IMR-90 (cell line): ENCODE measurements at regions not wholly inside any gene's neighbourhood (a gene's known extent, or its start where the extent isn't known, plus 50 kb on each side); places are given as distances from the start of the nearest gene placed in this dataset.

ENCODE experiments used
- BHLHE40 ChIP-seq: fragments of 150-350 bp; IDR thresholded peaks from 2 replicates; pipeline ENCODE4 v1.6.1; 2016; ENCODE audit warnings: mild to moderate bottlenecking, low read depth, low read length
- CHD1 ChIP-seq: IDR thresholded peaks from 2 replicates; pipeline ENCODE4 v1.6.1; 2012; ENCODE audit warnings: low read depth, low read length, improper control_type of control experiment
- MAFK ChIP-seq: IDR thresholded peaks from 2 replicates; pipeline ENCODE4 v1.6.1; 2012; ENCODE audit warnings: low read depth, low read length, improper control_type of control experiment
- MAZ ChIP-seq: IDR thresholded peaks from 2 replicates; pipeline ENCODE4 v1.6.1; 2012; ENCODE audit warnings: low read depth, mild to moderate bottlenecking, low read length, improper control_type of control experiment, moderate library complexity, borderline replicate concordance
- MXI1 ChIP-seq: IDR thresholded peaks from 2 replicates; pipeline ENCODE4 v1.6.1; 2012; ENCODE audit warnings: low read depth, mild to moderate bottlenecking, low read length, moderate library complexity, borderline replicate concordance
- POLR2A ChIP-seq: IDR thresholded peaks from 2 replicates; pipeline ENCODE4 v1.6.1; 2012; ENCODE audit warnings: mild to moderate bottlenecking, low read depth, low read length
- RAD21 ChIP-seq: IDR thresholded peaks from 2 replicates; pipeline ENCODE4 v1.6.1; 2012; ENCODE audit warnings: low read length, improper control_type of control experiment
- RCOR1 ChIP-seq: IDR thresholded peaks from 2 replicates; pipeline ENCODE4 v1.6.1; 2012; ENCODE audit warnings: mild to moderate bottlenecking, low read length, improper control_type of control experiment; ENCODE audit not compliant: insufficient replicate concordance
- RFX5 ChIP-seq: IDR thresholded peaks from 2 replicates; pipeline ENCODE4 v1.8.0; 2012; ENCODE audit warnings: low read depth, mild to moderate bottlenecking, low read length, moderate library complexity
- SMC3 ChIP-seq: fragments of 150-350 bp; IDR thresholded peaks from 2 replicates; pipeline ENCODE4 v1.6.1; 2016; ENCODE audit warnings: low read depth, mild to moderate bottlenecking, antibody characterized with exemption, low read length, moderate library complexity
- TF ChIP-seq, protein P1 (sequence below): conservative IDR thresholded peaks from 2 replicates; pipeline ENCODE4 v1.5.1; 2012; ENCODE audit warnings: mild to moderate bottlenecking, low read depth, low read length, improper control_type of control experiment
- TF ChIP-seq, protein P2 (sequence below): fragments of 150-350 bp; IDR thresholded peaks from 2 replicates; pipeline ENCODE4 v1.6.1; 2017; ENCODE audit warnings: mild to moderate bottlenecking, antibody characterized with exemption, low read length, low read depth
- TF ChIP-seq, protein P3 (sequence below): fragments of 150-350 bp; IDR thresholded peaks from 2 replicates; pipeline ENCODE4 v1.6.1; 2016; ENCODE audit warnings: low read depth, mild to moderate bottlenecking, low read length, moderate library complexity, borderline replicate concordance

DNA sequence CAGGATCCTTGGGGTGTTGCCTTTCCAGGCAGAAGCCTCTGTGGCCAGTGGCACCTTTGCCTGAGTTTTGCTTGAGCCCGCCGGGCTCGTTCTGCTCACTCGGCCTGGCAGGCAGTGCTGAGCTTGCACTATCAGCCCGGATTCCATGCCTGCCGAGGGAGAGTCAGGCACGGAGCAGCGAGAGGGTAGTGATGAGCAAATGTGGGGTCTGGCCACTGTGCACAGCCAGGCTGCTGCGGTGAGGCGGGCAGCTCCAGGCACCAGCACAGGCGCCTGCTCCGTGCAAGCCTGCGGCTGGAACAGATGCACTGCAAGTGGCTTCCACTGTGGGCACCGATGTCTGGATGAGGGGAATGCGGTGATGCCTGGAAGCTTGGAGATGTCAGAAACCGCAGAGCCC is 619.2 kb downstream of the RAPGEF2 start:
- TF ChIP-seq, protein P1, sequence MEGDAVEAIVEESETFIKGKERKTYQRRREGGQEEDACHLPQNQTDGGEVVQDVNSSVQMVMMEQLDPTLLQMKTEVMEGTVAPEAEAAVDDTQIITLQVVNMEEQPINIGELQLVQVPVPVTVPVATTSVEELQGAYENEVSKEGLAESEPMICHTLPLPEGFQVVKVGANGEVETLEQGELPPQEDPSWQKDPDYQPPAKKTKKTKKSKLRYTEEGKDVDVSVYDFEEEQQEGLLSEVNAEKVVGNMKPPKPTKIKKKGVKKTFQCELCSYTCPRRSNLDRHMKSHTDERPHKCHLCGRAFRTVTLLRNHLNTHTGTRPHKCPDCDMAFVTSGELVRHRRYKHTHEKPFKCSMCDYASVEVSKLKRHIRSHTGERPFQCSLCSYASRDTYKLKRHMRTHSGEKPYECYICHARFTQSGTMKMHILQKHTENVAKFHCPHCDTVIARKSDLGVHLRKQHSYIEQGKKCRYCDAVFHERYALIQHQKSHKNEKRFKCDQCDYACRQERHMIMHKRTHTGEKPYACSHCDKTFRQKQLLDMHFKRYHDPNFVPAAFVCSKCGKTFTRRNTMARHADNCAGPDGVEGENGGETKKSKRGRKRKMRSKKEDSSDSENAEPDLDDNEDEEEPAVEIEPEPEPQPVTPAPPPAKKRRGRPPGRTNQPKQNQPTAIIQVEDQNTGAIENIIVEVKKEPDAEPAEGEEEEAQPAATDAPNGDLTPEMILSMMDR: no peak
- TF ChIP-seq BHLHE40: no peak
- no peak for TF ChIP-seq POLR2A
- TF ChIP-seq RAD21: no peak
- TF ChIP-seq MXI1: no peak
- TF ChIP-seq MAFK: no peak
- TF ChIP-seq CHD1: no peak
- no peak for TF ChIP-seq RFX5
- TF ChIP-seq, protein P2, sequence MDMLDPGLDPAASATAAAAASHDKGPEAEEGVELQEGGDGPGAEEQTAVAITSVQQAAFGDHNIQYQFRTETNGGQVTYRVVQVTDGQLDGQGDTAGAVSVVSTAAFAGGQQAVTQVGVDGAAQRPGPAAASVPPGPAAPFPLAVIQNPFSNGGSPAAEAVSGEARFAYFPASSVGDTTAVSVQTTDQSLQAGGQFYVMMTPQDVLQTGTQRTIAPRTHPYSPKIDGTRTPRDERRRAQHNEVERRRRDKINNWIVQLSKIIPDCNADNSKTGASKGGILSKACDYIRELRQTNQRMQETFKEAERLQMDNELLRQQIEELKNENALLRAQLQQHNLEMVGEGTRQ: no peak
- no peak for TF ChIP-seq SMC3
- no peak for TF ChIP-seq RCOR1
- TF ChIP-seq, protein P3, sequence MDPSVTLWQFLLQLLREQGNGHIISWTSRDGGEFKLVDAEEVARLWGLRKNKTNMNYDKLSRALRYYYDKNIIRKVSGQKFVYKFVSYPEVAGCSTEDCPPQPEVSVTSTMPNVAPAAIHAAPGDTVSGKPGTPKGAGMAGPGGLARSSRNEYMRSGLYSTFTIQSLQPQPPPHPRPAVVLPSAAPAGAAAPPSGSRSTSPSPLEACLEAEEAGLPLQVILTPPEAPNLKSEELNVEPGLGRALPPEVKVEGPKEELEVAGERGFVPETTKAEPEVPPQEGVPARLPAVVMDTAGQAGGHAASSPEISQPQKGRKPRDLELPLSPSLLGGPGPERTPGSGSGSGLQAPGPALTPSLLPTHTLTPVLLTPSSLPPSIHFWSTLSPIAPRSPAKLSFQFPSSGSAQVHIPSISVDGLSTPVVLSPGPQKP: no peak
- no peak for TF ChIP-seq MAZ
